Right renal pelvis (tissue), 4 donors: ENCODE measurements at regions not wholly inside any gene's neighbourhood (a gene's known extent, or its start where the extent isn't known, plus 50 kb on each side); places are given as distances from the start of the nearest gene placed in this dataset.
"Not testable (repeated sequence)": the region's sequence is repeated elsewhere in the genome, so short reads cannot be mapped to it uniquely, and the experiment has no call there.

Experiments used
- DNase-seq, 4 donors: peaks; one replicate each; pipeline ENCODE4 v3.0.0-alpha.2; 2013; ENCODE audit warnings: low read depth in 4 of 4, low spot score in 3 of 4, missing footprints in 1 of 4

DNA sequence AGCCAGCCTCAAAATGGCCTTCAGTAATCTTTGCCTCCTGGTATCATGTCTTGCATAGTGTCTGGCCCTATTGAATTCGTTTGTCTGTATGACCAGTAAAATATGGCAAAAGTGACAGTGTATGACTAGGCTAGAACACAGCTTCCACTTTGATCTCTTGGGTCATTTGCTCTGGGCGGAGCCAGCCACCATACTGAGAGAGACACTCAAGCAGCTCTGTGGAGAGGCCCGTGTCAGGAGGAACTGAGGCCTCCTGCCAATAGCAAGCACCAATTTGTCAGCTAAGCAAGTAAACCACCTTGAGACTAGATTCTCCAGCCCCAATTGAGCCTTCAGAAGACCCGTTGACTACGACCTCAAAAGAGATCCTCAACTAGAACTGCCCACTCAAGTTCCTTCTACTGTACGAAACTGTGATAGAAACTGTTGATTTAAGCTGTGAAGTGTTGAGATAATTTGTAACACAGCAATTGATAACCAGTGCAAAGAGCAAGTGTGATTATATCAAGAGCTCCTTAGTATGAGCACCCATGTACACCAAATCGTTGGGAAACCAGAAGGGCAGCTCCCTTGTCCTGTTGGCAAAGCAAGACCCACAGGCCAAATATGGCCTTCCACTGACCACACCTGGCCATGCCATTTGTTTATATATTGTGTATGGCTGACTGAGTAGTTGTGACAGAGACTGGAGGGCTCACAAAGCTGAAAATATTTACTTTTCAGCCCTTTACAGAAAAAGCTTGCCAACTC, 52.7 kb upstream of the SERBP1 start:
- no peak for DNase-seq

- DNase-seq = peak in 1 of 4 donors; percentile 43
These were observed 54.3 kb upstream of the SERBP1 start for GRCh38 chr1:67484492-67484891.

DNA sequence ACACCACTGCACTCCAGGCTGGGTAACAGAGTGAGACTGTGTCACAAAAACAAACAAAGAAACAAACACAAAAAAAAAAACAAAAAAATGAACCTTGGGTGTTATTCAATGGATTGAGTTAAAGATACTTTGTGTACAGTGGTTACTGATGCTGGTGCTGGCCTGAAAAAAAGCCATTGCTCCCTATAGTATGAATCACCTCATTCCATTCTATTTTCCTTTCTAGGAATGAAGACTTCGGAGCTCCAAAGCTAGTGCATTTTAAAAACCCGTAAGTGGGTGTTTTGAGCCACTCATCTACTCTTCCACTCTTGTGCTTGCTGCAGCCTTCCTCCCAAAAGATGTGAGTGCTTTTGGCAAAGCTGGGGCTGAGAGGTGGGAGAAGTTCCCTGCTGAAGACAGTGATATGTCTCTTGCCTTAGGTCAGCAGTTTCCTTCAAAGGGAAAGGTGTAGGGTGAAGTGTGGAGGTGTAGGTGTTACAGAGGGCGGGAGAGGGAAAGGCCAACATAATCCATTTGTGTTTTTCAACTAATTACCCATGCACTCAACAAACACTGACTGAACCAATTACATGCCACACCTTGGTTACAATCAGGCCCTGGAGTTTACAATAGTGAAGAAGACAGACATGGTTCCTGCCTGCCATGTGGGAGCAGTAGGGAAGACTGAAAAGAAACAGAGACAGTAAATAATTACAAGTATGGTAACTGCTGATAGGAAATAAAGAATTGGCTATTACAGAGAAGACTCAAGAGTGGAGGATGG, 55.0 kb upstream of the SERBP1 start:
- no peak for DNase-seq

DNA sequence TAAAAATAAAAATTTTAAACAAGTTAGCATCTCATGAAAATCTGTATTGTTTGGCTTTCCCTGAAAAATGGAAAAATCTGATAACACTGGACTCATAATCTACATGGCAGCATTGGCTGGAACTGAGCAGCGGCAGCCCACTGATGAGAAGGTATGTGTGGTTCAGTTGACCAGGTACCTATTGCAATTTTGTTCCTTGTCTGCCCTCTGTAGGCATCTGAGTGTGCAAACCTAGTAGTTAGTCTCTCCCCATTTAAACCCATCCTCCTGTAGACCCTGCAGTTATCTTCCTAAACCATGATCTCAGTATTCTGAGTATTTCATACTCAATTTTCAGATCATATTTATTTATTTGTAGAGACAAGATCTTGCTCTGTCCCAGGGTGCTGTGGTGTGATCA, 59.4 kb upstream of the SERBP1 start:
- DNase-seq = no peak

- no peak for DNase-seq
These were observed 61.1 kb upstream of the SERBP1 start for GRCh38 chr1:67491280-67491679.

- no peak for DNase-seq
These were observed 62.9 kb upstream of the SERBP1 start for GRCh38 chr1:67493148-67493547.

GRCh38 chr1:67495327-67495726, 65.1 kb upstream of the SERBP1 start:
- DNase-seq = no peak

GRCh38 chr1:67496329-67496728, 66.1 kb upstream of the SERBP1 start:
- no peak for DNase-seq

- peak; percentile 81 to 84 (median 82) for DNase-seq
These were observed 70.3 kb upstream of the SERBP1 start for GRCh38 chr1:67500413-67500959.

DNA sequence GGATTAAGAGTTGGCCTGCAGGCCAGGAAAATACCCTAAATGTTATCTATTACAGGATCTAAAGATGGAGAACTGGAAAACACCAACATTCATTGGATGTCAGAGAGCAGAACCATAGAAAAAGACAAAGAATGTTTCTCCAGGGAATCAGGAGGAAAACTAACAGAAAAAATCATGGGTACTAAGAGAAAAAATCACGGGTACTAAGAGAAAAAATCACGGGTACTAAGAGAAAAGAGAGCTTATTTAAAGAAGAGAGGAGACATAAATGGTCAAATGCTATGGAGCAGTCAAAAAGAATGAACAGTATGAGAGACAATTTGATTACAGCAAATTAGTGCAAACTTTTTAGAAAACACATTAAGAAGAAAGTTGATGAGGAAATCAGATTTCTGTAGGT, 73.8 kb upstream of the SERBP1 start:
- no peak for DNase-seq

- not testable (repeated sequence) for DNase-seq
These were observed 83.4 kb upstream of the SERBP1 start for GRCh38 chr1:67513392-67514294.

DNA sequence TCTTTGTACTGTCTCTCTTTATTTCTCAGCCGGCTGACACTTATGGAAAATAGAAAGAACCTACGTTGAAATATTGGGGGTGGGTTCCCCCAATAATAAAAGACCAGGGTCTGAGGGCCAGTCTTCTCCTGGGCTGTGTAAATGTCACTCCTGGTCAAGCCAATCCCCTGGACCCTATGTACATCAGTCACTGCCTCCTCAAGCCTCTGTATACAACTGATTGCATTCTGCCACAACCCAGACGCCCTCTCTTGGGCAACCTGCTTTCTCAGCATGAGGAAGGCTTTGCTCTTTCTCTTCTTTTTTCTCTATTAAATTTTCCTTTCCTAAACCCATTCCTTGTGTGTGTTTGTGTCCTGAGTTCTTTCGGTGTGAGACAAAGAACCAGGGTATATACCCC, 84.1 kb upstream of the SERBP1 start:
- DNase-seq = no peak

GRCh38 chr1:67514786-67515185, 84.6 kb upstream of the SERBP1 start:
- no peak for DNase-seq

DNA sequence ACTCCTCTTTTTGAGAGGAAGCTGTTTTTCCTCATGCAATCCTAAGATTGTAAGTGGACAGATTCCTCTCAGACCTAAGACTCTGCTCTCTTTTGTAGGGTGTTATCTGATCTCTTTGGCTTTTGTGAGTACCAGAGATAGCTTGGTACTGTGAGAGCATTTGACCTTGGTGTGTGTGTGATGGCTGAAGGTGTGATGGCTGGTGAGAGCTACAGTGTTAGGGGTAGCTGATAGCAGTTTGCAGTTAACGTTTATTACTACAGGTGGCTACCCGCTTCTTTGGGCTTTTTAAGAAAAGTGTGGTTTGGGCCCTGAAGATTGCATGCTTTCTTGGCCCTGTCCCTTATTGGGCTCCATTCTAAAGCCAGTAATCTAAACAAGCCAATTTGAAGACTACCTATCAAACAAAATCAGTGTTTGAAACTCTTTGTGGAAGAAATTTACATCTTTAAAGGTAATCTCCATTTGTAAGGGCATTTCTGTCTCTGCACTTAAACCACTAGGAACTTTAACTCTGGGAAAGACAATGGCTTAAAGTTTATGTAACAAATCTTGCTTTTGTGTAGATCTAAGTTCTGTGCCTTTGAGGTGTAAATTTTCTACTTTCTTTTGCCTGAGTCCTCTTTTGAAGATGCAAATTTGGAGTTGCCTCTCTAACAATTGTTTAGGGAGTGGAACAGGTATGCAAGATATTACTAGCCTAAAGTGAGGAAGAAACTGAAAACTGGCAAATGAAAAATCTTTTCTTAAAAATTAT, 85.3 kb upstream of the SERBP1 start:
- no peak for DNase-seq

DNA sequence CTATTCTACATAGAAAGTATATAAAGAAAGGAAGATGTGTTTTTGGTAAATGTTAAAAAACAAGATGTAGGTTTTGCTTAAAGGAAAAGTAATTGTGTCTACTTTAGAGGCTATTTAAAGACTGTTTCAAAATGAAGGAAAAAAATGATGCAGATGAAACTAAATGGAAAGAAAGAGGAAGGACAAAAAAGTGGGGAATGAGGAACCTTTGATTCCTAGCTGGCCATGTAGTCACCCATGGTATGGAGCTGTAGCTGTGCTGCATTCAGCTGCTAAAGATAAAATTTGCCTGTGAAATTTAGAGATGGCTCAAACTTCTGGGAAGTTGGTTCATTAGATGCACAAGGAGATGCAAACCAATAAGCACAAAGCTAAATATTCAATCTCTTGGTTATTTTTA, 86.8 kb upstream of the SERBP1 start:
- no peak for DNase-seq

- peak in 2 of 4 donors; percentile 33 to 37 for DNase-seq
These were observed 91.8 kb upstream of the SERBP1 start for GRCh38 chr1:67522001-67522441.

GRCh38 chr1:67522793-67523192, 92.6 kb upstream of the SERBP1 start:
- no peak for DNase-seq

- no peak for DNase-seq
These were observed 94.2 kb upstream of the SERBP1 start for GRCh38 chr1:67524143-67525052.
